Stimulated activated CD8-positive, alpha-beta memory T cell treated with anti-CD3 and anti-CD28 coated beads, Interleukin-2, amount 100 ng/mL, for 48 hours (primary cell): ENCODE measurements at regions not wholly inside any gene's neighbourhood (a gene's known extent, or its start where the extent isn't known, plus 50 kb on each side); places are given as distances from the start of the nearest gene placed in this dataset.
A peak's percentile ranks its signal among the peaks of the same experiment; 100 is the strongest.
"Not testable (repeated sequence)": the region's sequence is repeated elsewhere in the genome, so short reads cannot be mapped to it uniquely, and the experiment has no call there.

Experiments
- DNase-seq, 2 donors: peaks; one replicate each; pipeline ENCODE4 v3.0.0-alpha.2; 2020; ENCODE audit warnings: low read depth in 2 of 2

DNA sequence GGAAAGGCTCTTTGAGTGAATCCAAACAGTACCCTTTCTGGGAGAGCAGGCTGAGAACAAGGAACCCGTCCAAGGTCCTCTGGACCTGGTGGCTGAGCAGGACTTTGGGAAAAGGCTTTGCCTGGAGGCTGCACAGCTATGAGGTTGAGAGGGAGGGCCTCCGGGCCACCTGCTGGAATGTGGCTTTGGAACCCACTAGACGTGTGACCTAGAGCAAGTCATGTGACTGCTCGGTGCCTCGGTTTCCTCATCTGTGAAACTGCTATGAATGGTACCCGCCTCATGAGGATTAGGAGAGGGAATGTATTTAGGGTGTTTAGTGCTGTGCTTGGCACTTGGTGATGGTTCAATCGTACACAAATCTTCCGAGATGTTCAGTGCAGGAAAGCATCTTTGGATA, 50.4 kb downstream of the HAPSTR1 start:
- DNase-seq, result no peak

DNA sequence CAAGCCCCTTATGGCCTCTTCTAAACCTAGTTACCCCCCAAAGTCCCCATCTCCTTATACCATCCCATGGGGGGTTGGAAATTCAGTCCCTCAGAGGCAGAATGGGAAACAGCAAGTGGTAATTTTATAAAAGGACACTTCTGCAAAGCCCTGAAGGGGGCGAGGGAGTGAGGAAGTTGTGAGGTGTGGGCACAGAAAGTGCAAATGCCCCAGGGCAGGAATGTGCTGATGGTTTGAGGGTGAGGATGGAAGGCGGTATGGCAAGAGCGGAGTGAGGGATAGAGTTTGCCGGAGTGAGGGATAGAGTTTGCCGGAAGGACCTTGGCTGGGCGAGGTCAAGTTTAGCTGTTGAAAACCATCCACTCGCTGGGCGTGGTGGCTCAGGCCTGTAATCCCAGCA, 52.7 kb downstream of the HAPSTR1 start:
- no peak for DNase-seq

DNA sequence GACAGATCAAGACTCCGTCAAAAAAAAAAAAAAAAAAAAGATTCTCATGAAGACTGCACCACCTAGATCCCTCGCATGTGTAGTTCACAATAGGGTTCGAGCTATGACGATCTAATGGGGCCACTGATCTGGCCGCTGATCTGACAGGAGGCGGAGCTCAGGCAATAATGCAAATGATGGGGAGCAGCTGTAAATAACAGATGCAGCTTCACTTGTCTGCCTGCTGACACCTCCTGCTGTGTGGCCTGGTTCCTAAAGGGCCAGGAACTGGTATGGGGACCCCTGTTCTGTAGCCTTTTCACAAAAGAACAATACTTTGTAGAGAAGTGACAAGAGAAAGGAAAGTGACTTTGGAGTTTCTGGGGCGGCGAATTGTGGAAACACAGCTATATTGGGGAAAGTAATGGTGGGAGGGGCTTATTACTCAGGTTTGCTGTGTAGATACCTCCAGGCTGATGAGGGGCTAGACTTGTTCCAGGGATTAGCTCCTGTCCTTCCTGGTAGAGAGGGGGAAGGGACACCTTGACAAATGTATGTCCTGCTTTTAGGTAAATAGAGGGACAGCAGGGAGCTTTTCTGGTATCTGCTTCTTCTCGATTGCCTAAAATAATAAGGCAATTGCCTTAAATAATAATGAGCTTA, 57.1 kb downstream of the HAPSTR1 start:
- no peak for DNase-seq

DNA sequence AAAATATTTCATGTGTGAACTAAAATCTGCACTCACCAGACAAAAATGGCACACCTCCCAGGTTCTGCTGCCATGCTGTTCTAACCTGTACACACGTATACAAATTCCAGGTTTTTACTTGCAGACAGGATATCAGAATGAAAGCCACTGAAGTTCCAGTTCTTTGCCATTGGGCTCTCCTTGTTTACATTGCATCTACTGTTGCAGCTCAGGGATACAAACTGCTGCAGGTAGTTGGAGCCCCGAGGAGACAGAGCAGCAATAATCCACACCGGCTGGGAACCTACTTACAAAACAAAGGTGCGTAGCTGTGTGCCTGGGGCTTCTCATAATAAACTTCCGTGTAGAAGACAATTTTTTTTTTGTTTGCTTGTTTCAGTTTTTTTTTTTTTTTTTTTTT, 59.6 kb downstream of the HAPSTR1 start:
- DNase-seq, result no peak

DNA sequence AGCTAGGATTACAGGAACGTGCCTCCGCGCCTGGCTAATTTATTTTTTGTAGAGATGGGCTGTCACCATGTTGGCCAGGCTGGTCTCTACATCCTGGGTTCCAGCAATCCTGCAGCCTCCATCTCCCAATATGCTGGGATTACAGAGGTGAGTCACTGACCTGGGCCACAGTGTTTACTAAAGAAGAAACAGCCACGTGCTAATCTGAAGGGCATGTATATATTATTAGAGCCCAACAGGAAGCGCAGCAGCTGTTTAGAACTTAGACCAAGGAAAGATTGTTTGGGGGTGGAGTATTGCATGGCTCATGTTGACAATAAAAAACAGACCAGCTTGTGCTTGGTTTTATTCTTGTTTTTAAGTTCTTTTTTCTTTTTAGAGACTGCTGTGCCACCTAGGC, 60.2 kb downstream of the HAPSTR1 start:
- DNase-seq, result no peak

DNA sequence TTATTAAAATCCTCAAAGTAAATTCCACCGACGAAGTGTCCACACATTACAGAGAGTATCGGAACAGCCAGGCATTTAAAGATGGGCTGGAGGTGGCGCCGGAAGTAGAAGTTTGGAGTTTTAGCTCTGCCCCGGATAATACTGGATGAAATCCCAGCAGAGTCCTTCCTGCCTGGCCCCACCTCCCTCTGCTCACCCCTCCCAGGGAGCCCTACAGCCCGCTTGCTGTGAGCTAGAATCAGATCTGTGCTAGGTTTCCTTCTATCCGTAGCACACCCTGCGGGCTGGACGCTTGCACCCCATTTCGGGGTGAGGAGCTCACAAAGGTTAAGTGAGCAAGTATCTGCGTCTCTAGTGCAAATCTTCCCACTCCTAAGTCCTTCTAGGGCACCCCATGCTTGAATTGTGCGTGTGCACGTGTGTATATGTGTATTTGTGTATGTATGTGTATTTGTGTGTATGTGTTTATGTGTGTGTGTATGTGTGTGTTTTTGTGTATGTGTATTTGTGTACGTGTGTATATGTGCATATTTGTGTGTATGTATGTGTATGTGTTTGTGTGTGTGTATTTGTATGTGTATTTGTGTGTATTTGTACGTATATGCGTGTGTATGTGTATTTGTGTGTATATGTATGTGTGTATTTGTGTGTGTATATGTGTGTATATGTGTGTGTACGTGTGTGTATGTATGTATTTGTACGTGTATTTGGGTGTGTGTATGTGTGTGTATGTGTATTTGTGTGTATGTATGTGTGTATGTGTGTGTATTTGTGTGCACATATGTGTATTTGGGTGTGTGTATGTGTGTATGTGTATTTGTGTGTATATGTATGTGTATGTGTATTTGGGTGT, 61.4 kb downstream of the HAPSTR1 start:
- no peak for DNase-seq

DNA sequence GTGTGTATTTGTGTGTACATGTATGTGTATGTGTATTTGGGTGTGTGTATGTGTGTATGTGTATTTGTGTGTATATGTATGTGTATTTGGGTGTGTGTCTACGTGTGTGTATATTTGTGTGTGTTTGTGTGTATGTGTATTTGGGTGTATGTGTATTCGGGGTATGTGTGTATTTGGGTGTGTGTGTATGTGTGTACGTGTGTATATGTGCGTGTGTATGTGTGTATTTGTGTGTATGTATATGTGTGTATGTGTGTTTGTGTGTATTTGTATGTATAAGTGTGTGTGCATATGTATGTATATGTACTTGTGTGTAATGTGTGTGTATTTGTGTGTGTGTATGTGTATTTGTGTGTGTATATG, 62.0 kb downstream of the HAPSTR1 start:
- DNase-seq, result no peak

DNA sequence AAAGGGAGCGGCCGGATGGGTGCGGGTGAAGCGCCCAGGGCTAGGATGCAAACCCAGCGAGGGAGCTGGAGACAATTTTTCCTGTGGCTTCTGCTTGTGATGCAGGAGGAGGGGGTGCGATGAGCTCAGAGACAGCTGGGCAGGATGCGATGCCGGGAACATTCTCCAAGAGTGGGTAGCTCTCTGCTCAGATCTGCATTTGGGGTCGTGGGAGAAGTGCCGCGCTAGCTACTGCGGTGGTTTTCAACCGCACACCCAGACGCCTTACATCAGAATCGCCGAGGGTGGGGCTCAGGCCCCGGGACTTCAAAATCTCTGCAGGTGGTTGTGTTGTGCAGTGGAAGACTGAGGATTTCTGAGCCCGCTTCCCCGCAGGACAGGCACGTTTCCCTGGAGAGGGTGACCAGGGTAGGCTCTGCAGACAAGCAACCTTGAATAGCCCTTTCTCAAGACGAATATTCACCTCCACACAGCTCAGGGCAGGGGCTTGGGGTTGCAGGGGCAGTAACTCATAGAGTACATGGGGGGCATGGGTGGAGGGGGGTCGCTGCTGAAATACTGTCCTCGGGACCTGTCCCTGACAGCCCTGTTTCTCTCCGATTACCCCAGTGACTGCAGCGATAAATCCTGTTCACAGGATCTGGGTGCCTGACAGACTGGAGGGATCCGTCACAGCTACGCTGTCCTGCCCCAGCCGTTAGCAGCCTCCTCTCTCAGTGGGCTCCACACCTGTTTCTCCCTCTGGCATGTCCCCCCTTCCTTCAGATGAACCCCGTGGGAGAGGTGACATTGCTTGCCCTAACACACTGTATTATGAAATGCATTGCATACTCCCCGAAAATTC, 63.3 kb downstream of the HAPSTR1 start:
- DNase-seq, result no peak

DNA sequence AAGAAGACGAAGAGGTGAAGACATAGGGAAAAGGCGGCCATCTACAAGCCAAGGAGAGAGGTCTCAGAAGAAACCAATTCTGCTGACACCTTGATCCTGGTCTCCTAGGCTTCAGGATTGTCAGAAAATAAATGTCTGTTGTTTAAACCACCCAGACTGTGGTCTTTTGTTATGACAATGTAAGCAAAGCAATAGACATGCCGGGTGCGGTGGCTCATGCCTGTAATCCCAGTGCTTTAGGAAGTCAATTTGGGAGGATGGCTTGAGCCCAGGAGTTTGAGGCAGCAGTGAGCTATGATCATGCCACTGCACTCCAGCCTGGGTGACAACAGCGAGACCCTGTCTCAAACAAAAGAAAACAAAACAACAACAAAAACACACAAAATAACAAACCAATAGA, 64.4 kb downstream of the HAPSTR1 start:
- no peak for DNase-seq

DNA sequence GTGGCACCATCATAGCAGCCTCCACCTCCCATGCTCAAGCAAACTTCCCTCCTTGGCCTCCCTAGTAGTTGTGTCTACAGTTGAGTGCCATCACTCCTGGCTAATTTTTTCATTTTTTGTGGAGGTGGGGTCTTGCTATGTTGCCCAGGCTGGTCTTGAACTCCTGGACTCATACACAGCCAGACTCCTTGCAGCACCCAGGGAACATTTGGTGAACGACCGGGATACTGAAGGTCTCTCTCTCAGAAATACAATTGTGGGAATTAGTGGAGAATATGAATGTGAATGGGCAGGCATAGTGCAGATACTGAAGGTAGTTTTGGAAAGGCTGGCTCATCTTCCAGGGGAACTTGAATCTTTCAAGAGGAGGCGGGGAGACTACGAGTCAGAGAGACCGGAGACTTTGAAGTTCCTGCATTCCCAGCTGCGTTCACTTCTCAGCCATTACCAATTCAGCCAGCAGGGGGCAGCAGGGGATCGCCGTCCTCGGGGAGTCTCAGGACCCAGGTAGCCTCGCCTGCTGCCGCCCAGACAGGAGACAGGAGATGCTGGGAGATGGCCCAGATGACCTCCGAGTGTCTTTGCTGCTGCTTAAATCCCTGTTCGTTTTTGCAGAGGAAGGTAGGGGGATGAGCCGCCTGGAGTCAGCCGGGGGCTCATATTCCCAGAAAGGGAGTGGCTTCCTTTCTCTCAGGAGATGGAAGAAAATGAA, 68.6 kb downstream of the HAPSTR1 start:
- DNase-seq, result peak; percentile 17 to 29

DNA sequence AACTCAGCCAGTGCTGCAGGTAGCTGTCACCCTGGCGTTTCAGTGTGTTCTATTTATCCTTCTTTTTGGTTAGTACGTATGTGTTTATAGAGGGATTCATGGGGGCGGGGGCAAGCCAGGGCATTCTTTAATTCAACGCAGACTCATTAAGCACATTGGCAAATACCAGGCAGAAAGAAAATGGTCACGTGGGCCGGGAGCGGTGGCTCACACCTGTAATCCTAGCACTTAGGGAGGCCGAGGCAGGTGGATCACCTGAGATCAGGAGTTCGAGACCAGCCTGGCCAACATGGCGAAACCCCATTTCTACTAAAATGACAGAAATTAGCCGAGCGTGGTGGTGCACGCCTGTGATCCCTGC, 69.1 kb downstream of the HAPSTR1 start:
- DNase-seq, result no peak

DNA sequence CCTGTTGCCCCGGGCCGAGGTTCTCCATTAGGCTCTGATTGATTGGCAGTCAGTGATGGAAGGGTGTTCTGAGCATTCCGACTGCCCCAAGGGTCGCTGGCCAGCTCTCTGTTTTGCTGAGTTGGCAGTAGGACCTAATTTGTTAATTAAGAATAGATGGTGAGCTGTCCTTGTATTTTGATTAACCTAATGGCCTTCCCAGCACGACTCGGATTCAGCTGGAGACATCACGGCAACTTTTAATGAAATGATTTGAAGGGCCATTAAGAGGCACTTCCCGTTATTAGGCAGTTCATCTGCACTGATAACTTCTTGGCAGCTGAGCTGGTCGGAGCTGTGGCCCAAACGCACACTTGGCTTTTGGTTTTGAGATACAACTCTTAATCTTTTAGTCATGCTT, 74.2 kb downstream of the HAPSTR1 start:
- no peak for DNase-seq

DNA sequence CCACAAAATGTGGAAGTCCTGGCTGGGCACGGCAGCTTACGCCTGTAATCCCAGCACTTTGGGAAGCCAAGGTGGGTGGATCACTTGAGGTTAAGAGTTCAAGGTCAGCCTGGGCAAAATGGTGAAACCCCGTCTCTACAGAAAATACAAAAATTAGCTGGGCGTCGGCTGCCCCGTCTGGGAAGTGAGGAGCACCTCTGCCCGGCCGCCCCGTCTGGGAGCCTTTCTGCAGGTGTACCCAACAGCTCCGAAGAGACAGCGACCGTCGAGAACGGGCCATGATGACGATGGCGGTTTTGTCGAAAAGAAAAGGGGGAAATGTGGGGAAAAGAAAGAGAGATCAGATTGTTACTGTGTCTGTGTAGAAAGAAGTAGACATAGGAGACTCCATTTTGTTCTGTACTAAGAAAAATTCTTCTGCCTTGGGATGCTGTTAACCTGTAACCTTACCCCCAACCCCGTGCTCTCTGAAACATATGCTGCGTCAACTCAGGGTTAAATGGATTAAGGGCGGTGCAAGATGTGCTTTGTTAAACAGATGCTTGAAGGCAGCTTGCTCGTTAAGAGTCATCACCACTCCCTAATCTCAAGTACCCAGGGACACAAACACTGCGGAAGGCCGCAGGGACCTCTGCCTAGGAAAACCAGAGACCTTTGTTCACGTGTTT, 75.0 kb downstream of the HAPSTR1 start:
- not testable (repeated sequence) for DNase-seq

DNA sequence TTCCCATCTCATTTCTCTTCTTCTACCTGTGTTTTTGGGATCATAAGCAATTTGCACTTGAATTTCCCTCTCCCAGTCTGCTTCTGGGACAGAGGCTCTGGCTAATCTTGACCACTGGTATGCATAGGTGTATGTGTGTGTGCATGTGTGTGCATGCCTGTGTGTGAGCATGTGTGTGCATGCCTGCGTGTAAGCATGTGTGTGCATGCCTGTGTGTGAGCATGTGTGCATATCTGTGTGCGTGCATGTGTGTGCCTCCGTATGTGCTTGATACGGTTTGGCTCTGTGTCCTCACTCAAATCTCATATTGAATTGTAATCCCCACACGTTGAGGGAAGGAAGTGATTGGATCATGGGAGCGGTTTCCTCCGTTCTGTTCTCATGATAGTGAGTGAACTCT, 77.7 kb downstream of the HAPSTR1 start:
- no peak for DNase-seq

DNA sequence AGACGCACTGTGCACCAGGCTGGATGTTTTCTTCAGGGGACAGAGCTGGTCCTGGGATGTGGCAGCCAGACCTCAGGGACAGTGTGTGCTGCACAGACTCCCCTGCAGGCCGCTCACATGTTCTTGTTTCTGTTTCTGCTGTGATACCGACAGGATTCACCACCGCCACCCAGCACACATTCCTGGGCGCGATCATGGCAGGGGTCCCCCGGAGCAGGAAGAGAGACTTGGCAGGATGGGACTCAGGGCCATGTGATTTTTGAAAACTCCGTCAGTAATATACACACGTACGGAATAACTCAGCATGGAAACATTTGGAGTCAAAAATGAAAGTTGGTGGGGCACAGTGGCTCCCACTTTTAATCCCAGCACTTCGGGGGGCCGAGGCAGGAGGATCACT, 79.0 kb downstream of the HAPSTR1 start:
- no peak for DNase-seq

DNA sequence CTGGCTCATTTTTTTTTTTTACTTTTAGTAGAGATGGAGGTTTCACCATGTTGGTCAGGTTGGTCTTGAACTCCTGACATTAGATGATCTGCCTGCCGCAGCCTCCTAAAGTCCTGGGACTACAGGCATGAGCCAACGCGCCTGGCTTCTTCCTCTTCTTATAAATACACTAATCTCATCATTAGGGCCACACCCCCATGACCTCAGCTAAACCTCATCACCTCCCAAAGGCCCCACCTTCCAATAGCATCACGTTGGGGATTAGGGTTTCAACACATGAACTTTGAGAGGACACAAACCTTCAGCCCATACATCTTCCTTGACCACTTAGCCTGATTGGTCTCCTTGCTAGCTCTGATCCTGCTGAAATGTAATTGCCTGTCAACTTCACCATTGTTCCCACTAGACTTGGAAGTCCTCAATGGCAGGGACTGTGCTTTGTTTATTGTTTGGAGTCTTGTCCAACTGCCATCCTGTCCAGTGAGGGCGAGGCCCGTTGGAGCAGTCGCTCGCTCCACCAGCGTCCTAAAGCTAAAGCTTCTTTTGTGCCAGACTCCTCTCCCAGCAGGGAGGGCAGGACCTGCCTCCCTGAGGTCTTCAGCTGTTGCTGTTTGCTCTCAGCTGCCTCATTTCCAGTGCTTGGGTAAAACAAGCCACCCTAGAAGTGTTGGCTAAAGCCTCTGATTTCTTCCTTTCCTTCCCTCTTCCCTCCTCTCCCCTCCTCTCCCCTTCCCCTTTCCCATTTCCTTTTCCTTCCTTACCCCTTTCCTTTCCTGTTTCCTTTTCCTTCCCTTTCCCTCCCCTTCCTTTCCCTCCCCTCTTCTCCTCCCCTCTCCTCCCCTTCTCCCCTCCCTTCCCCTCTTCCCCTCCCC, 85.3 kb downstream of the HAPSTR1 start:
- no peak for DNase-seq

DNA sequence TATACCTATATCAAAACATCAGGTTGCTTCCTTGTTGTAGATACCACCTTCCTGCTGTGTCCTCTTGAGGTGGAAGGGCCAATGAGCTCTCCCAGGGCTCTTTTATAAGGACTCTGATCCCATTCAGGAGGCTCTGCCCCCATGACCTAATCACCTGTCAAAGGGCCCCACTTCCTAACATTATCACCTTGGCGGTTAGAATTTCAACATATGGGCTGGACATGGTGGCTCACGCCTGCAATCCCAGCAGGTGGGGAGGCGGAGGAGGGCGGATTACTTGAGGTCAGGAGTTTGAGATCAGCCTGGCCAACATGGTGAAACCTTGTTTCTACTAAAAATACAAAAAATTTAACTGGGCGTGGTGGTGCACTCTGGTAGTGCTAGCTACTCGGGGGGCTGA, 86.4 kb downstream of the HAPSTR1 start:
- DNase-seq, result no peak

DNA sequence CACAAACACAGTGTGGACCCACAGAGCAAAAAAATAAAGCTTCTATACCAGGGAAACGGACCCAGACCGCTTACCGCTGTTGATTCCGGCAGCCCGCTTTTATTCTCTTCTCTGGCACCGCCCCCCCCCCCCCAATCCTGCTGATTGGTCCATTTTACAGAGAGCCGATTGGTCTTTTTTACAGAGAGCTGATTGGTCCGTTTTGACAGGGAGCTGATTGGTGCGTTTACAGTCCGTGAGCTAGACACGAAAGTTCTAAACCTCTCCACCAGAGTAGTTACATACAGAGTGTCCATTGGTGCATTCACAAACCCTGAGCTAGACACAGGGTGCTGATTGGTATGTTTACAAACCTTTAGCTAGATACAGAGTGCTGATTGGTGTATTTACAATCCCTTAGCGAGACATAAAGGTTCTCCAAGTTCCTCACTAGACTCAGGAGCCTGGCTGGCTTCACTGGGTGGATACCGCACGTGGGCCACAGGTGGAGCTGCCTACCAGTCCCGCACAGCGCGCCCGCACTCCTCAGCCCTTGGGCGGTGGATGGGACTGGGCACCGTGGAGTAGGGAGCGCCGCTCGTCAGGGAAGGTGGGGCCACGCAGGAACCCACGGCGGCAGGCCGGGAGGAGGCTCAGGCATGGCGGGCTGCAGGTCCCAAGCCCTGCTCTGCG, 92.4 kb downstream of the HAPSTR1 start:
- no peak for DNase-seq

DNA sequence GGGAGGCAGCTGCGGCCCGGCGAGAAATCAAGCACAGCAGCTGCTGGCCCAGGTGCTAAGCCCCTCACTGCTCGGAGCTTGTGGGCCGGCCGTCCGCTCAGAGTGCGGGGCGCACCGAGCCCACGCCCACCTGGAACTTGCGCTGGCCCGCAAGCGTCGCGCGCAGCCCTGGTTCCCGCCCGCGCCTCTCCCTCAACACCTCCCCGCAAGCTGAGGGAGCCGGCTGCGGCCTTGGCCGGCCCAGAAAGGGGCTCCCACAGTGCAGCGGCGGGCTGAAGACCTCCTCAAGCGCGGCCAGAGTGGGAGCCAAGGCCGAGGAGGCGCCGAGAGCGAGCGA, 92.9 kb downstream of the HAPSTR1 start:
- DNase-seq, result no peak

DNA sequence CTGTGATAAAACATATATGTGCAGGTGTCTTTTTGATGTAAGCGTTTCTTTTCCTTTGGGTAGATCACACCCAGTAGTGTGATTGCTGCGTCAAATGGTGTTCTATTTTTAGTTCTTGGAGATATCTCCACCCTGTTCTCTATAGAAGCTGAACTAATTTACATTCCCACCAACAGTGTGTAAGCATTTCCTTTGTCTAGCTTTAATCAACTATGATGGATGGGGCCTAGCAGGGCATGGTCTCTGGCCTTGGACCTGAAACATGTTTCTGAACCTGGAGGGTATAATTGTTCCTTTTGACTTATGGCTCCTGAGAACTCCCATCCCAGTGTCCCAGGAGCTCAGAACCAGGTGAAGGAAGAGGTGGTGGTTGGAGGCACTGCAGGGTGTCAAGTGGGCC, 93.9 kb downstream of the HAPSTR1 start:
- DNase-seq, result no peak
